HG03159 (cell line): ENCODE measurements at regions not wholly inside any gene's neighbourhood (a gene's known extent, or its start where the extent isn't known, plus 50 kb on each side); places are given as distances from the start of the nearest gene placed in this dataset.
"Not testable (repeated sequence)": the region's sequence is repeated elsewhere in the genome, so short reads cannot be mapped to it uniquely, and the experiment has no call there.

Experiments
- ATAC-seq: cut with Tn5 transposase; IDR thresholded peaks from one replicate; pipeline ENCODE4 v1.9.1; 2021; ENCODE audit warnings: mild to moderate bottlenecking, moderate library complexity; ENCODE audit not compliant: unreplicated experiment

DNA sequence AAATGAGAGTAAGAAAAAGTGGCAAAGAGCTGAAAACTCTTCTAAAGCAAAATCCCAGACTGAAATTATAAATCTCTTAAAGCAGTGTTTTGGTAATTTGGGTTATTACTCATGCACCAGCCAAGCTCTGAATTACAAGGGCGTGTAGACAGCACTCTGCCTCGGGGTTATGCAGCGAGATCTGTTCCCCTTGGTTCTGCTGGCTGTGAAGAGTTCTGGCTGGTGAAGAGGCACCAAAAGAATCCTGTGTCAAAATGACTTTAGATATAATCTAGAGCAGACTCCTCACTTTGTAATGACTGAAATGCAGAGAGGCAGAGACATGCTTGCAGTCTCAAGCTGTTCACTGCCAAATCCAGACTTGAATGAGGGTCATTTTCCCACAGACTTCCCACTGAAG lies 461.8 kb upstream of the CXADR start:
- ATAC-seq = no peak

DNA sequence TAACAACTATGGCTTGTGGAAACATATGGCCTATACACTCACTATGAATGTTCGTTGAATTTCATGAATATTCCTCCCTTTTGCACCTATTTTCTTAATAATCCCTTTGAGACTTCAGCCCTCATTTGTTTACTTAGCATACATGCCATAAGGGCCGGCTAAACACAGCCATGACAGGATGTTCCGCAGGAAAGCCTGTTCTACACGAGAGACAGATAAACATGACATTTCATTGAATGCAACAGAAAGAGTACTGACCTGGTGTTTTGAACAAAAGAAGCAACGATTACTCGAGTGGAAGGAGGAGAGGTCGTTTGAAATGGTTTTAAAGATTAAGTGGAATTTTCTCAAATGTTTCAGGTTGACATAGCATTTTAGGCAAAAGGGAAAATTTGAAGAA lies 459.5 kb upstream of the CXADR start:
- no peak for ATAC-seq

DNA sequence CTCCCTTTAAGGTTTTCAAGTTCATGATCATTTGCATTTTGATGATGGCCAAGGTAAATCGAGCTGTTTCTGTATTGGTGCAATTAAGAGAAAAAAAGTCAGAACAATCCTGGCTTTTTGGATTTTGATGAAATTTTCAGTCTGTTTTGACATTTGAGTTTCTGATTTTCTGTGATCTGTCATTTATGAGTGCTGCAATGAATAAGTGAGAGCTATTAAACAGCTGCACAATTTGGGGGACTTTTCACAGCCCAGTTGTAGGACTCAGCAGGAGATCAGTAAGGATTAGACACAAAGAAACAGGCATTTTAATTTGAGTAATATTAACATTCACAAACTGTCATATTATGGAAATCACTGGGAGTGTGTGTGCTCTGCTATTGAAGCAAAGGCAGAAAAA lies 452.9 kb upstream of the CXADR start:
- ATAC-seq = no peak

DNA sequence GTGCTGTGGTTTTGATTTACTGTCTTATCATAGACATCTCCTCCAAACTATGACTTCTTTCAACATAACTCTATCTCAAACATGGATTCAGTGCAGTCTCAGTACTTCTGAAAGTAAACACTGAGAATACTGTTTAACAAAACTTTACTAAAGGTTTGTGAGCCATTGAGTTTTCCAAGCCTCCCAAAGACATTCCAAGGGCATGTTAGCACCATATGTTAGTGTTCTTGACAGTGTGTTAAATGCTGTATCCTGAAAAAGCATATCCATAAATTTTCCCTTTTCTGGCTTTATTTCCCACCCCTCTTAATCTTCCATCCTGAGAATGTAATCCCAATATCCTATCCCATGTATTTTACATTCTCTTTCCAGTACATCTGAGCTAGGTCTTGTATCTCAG lies 446.8 kb upstream of the CXADR start:
- no peak for ATAC-seq

DNA sequence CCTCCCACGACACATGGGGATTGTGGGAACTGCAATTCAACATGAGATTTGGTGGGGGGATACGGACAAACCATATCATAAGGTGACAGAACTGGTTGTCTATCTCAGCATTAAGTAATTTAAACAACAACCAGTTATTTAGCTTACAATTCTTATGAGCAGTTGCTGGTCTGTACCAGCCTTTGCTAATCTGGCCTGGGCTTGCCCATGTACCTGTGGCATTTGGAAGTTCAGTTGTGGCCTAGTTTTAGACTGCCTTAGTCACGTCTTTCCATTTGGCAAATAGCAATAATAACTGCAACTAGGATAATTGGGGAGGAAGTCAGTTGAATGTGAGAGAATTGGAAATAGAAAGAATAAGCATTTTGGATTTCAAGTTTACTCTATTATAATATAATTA lies 441.8 kb upstream of the CXADR start:
- no peak for ATAC-seq

DNA sequence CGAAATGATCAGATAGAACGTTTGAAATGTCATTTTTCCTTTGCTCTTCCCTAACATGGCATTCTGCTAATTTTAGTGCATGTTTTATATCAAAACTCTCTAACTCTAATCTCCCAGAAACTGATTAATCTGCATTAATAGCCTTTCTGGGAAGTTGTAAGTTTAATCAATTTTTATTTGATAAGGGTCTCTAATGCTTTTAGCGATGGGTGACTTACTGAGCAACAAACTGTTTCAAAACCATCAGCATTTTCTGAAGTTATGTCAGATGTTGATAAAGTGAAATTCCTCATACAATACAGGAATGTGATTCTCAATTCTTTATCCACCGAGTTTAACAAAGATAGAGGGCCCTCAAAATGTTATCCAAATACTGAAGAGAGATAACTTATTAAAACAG lies 431.6 kb upstream of the CXADR start:
- ATAC-seq = no peak

DNA sequence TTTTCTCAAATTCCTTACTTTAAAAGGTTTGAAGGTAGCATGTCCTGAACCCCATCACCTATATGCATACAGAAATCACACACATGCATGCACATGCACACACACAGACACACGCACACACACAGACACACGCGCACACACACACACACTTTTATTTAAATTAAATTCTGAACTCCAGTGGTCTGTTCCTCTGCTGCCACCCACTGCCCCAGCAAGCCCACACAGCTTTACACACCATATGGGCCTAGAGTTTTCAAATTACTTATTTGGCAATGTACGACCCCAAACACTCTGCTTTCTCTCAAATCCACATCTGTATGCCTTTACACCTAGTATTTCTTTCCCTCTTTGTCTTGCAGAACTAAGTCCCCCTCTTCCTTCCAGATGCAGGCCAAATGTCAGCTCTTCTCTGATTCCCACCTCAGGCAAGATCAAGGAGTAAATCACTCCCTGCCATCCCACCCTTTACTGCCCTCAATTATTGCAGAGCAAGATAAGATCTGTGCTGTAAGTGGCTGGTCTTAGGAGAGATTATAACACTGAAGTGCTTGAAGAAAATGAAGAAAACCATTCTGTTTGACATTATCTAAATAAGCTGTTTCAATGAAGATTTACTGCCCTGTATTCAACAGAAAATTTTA lies 429.9 kb upstream of the CXADR start:
- ATAC-seq = no peak

DNA sequence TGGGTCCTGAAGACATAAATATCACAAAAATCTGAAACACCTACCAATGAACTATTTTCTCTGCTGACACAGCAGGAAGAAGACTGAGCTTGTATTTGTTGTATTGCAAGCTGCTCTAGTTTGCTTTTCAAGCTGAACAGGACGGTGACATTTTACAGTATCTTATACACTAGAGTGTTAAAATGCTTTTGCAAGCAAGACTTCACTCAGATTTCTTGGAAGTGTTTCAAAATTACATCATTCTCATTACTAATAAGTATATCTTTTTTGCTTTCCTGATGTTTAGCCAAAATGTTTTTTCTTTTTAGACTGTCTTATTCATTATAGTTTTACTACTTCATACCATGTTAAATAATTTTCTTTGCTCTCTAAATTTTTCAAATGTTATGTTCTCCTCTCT lies 427.1 kb upstream of the CXADR start:
- no peak for ATAC-seq

DNA sequence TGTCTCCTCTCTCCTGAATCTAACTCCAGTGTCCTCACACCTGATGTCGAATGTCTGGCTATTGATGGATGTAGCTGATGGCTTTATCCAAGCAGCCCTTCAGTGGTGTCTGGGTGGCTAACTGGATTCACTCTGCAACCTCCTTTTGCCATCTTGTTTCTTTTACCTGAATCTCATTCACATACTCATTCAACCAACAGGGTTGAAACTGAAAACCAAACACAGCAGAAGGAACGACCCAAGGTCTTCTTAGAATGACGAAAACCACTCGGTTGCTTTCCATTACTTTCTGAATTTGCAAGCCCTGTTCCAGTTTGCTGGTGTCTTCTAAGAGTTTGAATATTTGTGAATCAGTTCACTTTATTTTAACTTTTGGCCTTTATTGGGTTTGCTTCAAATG lies 424.3 kb upstream of the CXADR start:
- ATAC-seq = no peak

DNA sequence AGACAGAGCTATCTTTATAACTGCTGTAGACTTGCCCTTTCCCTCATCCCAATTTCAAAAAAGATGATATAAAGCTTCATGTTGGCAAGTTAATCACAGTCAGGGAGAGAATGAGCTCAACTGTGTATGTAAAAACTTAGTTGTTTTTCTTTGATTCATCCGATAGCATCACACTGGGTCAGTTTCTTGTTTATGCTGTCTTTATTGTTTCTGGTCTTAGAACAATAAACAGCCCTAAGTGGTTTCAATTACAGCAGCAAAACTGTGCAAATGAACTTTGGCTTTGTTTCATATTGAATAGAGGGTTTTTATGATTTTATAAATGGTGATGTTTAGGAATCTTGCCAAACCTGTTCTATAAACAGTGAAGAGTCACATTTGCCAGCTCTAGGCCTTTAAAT lies 423.8 kb upstream of the CXADR start:
- ATAC-seq = no peak

DNA sequence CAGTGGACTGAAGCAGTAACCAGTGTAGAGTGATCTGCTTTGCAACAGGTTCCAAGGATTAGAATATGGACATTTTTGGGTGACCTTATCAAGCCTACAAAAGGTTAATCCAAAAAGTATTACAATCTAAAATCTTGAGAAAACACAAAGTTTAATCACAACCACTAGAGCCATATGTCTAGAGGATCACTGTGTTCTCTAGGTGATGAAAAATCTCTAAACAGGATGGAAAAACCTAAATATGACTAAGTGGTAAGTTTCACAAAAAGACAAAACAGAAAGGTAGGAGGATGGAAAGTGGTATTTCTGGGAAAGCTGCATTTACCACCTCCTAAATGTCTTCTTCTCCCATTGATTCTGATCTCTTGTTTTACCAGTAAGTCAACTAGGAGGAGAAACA lies 411.1 kb upstream of the CXADR start:
- ATAC-seq = no peak

DNA sequence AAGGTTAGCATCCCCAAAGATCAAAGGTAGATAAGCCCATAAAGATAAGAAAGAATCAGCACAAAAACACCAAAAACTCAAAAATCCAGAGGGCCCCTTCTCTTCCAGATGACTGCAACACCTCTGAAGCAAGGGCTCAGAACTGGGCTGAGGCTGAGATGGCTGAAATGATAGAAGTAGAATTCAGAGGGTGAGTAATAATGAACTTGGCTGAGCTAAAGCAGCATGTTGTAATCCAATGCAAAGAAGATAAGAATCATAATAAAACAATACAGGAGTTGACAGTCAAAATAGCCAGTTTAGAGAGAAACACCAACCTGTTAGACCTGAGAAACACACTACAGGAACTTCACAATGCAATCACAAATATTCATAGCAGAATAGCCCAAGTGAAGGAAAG lies 406.9 kb upstream of the CXADR start:
- no peak for ATAC-seq

DNA sequence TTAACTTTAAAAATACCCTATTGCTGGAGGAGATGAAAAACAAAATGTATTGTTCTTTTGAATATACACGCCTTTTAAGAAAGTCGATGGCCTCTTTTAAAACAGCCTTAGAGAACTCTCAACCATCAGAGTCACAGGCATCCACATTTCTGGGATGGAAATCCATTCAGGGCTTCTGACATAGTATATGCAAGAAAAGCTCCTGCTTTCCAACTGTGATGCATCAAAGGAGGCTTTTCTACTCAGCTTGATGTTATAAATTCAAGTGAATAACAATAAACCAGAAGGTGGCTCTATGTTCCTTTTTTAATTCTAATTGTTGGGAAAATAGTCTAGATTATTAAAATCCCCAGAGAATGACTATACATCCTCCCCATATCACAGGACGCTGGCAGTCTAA lies 398.8 kb upstream of the CXADR start:
- ATAC-seq = no peak

DNA sequence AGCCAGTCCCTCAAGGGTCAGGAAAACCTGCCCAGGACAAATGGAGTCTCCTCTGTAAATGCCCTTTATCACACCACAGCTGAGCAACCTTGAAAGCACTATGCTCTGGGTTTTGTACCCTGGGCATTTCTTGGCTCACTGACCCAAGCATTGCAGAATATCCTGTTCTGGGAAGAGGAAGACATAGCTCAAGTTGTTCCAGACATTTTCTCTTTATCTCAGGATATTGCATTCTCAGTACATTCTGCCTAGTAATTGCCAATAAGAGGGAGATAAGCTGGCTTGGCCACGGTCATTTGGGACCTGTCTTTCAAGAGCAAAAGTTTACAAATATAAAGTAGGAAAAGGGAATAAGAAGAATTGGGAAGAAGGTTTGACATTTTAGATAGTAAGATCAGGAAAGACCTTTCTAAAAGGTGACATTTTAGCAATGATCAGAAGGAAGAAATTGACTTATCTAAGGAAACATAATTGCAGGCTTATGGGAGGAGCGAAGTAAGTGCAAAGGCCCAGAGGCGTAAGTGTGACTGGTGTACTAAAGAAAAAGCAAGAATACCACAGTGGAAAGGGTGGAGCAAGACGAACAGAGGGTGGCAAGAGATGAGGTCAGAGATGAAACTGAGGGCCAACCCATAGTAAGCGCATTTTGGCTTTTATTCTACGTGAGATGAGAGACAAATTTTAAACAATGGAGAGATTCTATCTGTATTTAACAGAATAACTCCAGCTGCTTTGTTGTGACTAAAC lies 394.0 kb upstream of the CXADR start:
- ATAC-seq = no peak

DNA sequence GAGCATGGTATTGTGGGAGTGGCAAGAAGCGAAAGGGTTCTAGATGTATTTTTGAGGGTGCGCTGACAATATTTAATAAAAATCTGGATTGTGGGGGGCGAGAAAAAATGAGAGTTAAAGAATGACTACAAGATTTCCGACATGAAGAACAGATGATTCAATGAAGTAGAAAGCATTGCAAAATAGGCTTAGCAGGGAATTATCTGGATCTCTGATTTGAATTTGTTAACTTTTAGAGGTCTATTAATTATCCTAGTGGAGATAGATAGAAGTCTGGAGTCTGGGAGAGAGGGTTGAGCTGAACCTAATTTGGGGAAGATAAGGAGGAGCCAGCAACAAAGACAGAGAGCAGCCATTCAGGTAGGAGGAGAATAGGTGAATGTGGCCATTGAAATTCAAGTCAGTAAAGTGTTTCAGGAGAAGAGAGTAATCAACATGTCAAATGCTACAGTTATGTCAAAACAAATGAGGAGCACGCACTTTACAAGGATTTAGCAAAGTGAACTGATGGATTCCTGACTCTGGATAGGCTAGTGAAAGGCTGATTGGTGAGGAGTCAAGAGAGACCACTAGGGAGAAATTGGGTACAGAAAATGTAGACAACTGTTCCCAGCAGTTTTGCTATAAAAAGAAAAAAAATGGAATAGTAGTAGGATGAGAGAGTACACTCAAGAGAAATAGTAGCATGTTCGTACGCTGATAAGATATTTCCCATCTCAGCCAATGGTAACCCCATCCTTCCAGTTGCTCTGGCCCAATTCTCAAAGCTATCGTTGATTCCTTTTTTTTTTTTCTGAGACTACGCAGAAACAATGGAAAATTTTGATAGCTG lies 393.2 kb upstream of the CXADR start:
- ATAC-seq = no peak

DNA sequence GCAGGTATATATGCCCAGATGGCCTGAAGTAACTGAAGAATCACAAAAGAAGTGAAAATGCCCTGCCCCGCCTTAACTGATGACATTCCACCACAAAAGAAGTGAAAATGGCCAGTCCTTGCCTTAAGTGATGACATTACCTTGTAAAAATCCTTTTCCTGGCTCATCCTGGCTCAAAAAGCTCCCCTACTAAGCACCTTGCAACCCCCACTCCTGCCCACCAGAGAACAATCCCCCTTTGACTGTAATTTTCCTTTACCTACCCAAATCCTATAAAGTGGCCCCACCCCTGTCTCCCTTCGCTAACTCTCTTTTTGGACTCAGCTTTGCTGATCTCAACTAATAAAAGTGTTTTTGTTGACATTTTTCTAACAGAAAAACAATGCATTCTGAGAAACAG lies 385.4 kb upstream of the CXADR start:
- not testable (repeated sequence) for ATAC-seq

DNA sequence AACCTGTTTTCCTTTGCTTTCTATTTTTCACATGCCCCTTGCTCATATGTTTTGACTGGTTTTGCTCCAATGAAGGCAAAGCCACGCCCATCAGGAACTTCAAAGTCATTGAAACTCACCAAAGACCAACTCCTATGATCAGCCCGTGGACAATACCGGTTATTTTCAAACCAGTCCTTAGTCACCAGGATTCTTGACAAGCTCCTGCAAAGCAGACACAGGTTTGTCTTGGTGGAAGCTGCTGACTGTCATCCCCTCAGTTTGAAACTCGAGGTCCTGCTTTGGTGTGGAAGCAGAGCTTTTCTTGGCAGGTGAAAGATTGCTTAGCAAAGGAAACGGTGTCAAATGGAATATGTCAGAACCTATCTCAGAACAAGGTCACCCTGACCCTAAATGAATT lies 384.7 kb upstream of the CXADR start:
- ATAC-seq = no peak

DNA sequence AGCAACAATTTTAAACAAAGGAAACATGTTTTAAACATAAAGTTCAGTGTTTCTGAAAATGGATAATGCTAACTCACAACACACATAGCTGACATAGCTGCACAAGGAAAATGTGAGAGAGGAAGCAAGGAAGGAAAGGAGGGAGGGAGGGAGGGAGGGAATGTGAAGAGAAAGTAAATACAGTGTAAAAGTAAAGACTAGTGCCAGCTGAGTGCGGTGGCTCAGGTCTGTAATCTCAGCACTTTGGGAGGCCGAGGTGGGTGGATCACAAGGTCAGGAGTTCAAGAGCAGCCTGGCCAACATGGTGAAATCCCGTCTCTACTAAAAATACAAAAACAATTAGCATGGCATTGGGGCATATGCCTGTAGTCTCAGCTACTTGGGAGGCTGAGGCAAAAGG lies 373.7 kb upstream of the CXADR start:
- ATAC-seq = not testable (repeated sequence)

DNA sequence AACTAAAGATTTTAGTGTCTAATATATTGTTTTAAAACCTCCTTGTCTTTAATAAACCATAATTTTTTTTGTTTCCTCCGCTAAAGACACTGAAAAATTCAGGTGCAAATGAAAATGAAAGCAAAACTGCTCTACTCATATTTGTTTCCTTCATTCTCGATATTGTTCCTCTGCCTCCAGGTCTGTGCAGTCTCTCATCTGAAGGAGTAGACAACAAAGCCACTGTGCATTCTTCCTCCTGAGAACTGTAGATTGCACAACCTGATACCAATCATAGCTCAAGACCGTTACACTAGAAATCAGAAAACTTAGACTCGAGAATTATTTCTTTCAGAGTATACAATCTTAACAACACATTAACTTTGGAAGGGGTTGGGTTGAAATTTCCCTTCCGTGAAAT lies 373.1 kb upstream of the CXADR start:
- ATAC-seq = no peak

DNA sequence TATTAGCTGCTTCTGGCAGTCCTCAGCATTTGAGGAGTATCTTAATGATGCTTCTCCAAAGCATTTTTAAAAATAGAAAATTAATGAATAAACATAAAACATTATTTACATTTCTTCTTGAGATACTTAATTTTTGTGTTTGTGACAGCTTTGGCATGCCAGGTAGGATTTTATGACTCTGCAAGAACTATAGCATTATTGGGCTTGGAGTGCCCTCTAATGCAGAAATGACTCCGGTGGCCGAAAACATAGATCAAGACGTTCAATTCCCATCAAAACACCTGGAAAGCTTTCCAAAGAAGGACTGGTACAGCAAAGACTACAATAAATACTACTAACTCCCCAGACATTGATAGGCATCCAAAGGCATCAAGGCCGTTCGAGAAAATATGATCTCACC lies 366.4 kb upstream of the CXADR start:
- ATAC-seq = no peak

DNA sequence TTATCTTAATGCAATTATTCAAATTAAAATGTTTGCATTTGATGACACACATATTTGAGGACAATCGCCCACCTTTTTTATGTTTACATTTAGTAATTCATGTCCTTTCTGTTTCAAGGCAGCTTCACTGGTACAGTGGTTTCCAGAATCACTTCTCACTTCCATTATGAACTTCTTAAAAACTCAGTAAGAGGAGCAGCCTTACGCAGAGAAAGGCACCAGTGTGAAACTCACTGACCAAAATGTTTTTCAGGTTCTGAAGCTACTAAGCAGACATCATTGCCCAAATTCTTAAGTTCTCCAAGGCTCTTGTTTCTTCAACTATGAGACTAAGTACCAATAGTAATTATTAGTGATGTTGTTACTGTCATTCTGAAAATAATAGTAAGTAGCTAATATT lies 353.1 kb upstream of the CXADR start:
- ATAC-seq = no peak

DNA sequence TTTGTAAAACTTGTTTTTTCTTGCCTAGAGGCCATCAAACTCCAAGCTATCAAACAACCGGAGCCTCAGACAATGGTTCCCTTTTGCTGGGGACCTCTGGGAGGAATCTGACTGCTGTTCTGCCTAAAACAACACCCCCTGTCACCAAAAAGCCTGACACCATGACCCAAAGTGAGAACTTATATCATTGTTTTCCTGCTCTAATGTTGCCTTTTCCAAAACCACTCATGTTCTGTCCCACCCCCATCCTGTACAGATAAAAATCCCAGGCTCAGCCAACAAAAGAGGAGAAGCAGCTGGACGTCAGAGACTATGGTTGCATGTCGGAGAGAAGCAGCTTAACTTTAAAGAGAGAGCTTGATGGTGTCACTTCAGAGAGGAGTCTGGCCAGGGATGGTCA lies 327.2 kb upstream of the CXADR start:
- ATAC-seq = no peak
